SU-DHL-6 (cell line): ENCODE measurements at regions not wholly inside any gene's neighbourhood (a gene's known extent, or its start where the extent isn't known, plus 50 kb on each side); places are given as distances from the start of the nearest gene placed in this dataset.

ENCODE experiments used
- EZH2phosphoT487 ChIP-seq: fragments of 200-600 bp; sonication (generic), shearing (Covaris generic); conservative IDR thresholded peaks from 2 replicates; pipeline ENCODE4 v1.6.1; 2018; ENCODE audit warnings: mild to moderate bottlenecking, antibody characterized with exemption, low read length, moderate library complexity, mixed read lengths
- TF ChIP-seq, protein P1 (sequence below): fragments of 200-600 bp; sonication (generic); IDR thresholded peaks from one replicate; pipeline ENCODE4 v1.5.1; 2017; ENCODE audit warnings: antibody characterized with exemption, mild to moderate bottlenecking, low read length, moderate library complexity; ENCODE audit not compliant: insufficient read depth, poor library complexity, severe bottlenecking

GRCh38 chr2:221322741-221323140 lies 249.4 kb downstream of the EPHA4 start:
- TF ChIP-seq, protein P1, sequence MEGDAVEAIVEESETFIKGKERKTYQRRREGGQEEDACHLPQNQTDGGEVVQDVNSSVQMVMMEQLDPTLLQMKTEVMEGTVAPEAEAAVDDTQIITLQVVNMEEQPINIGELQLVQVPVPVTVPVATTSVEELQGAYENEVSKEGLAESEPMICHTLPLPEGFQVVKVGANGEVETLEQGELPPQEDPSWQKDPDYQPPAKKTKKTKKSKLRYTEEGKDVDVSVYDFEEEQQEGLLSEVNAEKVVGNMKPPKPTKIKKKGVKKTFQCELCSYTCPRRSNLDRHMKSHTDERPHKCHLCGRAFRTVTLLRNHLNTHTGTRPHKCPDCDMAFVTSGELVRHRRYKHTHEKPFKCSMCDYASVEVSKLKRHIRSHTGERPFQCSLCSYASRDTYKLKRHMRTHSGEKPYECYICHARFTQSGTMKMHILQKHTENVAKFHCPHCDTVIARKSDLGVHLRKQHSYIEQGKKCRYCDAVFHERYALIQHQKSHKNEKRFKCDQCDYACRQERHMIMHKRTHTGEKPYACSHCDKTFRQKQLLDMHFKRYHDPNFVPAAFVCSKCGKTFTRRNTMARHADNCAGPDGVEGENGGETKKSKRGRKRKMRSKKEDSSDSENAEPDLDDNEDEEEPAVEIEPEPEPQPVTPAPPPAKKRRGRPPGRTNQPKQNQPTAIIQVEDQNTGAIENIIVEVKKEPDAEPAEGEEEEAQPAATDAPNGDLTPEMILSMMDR: no peak
- TF ChIP-seq EZH2phosphoT487: no peak
